HepG2 (cell line): ENCODE measurements at regions not wholly inside any gene's neighbourhood (a gene's known extent, or its start where the extent isn't known, plus 50 kb on each side); places are given as distances from the start of the nearest gene placed in this dataset.
A peak's percentile ranks its signal among the peaks of the same experiment; 100 is the strongest.

Source experiments
- AGO1 ChIP-seq: fragments of 200-400 bp; formaldehyde crosslinking; IDR thresholded peaks from 2 replicates; pipeline ENCODE4 v1.6.1; 2017; ENCODE audit warnings: mild to moderate bottlenecking, low read depth, low read length, moderate library complexity; ENCODE audit not compliant: poor library complexity, severe bottlenecking
- RBFOX2 ChIP-seq: fragments of 200-400 bp; formaldehyde crosslinking; IDR thresholded peaks from 2 replicates; pipeline ENCODE4 v1.6.1; 2017; ENCODE audit warnings: low read depth, mild to moderate bottlenecking, low read length
- SRSF1 ChIP-seq: fragments of 200-400 bp; formaldehyde crosslinking; optimal IDR thresholded peaks from 2 replicates; pipeline ENCODE3; 2017; ENCODE audit warnings: mild to moderate bottlenecking, low read depth, low read length, moderate library complexity
- ZMYM3 ChIP-seq: sonication (generic); formaldehyde crosslinking; IDR thresholded peaks from 2 replicates; pipeline ENCODE4 v1.5.1; 2020; ENCODE audit warnings: mild to moderate bottlenecking, missing genetic modification reagents
- TF ChIP-seq, protein P1 (sequence below): sonication (generic); formaldehyde crosslinking; IDR thresholded peaks from 2 replicates; pipeline ENCODE4 v1.5.0; 2020; ENCODE audit warnings: mild to moderate bottlenecking, missing genetic modification reagents, borderline replicate concordance
- TF ChIP-seq, protein P2 (sequence below): sonication (generic); formaldehyde crosslinking; IDR thresholded peaks from 2 replicates; pipeline ENCODE4 v1.4.0; 2020; ENCODE audit warnings: missing genetic modification reagents; ENCODE audit errors: not compliant biosample characterization
- TF ChIP-seq, protein P3 (sequence below): sonication (generic); formaldehyde crosslinking; IDR thresholded peaks from 2 replicates; pipeline ENCODE4 v1.8.1; 2022; ENCODE audit warnings: low read depth, mild to moderate bottlenecking, missing genetic modification reagents
- TF ChIP-seq, protein P4 (sequence below): sonication (generic); formaldehyde crosslinking; IDR thresholded peaks from 2 replicates; pipeline ENCODE4 v1.4.0; 2020; ENCODE audit warnings: mild to moderate bottlenecking, missing genetic modification reagents
- TF ChIP-seq, protein P5 (sequence below): sonication (generic); formaldehyde crosslinking; IDR thresholded peaks from 2 replicates; pipeline ENCODE4 v1.5.1; 2020; ENCODE audit warnings: mild to moderate bottlenecking, missing genetic modification reagents, borderline replicate concordance
- TF ChIP-seq, protein P6 (sequence below): IDR thresholded peaks from 2 replicates; pipeline ENCODE4 v1.6.1; 2016; ENCODE audit warnings: mild to moderate bottlenecking, missing biosample characterization, missing genetic modification reagents

DNA sequence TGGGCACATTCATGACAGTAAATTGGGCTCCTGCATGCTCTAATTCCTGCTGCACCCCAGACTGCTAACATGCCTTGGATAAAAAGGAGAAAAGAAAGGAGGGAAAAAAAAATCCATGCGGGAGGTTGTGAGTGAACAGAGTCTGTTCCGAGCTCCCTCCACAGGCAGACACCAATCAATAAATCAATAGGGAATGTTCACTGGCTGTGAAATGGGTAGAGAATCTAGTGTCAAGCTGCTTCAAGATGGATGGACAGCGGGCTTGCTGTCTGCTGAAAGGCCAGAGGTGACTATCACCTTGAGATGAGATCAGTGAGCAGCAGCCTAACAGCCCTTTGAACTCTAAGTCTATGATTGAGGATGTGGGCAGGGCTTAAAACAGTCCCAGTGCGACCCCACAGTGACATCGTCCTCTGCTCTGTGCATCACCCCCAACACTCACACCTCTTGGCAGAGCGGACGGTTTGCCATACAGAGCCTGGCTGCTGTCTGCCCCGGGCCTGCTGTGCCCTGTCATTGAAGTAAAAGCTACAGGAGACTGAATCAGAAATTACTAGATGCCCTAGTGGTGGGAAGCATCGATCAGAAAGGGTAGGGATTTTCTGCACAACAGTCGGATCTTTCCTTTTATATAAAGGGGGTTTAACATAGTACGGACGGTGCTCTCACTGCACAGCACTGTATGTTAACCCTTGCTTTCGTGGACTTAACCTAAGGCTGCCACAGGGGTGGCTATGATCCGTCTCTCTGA lies 247.9 kb upstream of the ONECUT1 start (continued):
- TF ChIP-seq, protein P1, sequence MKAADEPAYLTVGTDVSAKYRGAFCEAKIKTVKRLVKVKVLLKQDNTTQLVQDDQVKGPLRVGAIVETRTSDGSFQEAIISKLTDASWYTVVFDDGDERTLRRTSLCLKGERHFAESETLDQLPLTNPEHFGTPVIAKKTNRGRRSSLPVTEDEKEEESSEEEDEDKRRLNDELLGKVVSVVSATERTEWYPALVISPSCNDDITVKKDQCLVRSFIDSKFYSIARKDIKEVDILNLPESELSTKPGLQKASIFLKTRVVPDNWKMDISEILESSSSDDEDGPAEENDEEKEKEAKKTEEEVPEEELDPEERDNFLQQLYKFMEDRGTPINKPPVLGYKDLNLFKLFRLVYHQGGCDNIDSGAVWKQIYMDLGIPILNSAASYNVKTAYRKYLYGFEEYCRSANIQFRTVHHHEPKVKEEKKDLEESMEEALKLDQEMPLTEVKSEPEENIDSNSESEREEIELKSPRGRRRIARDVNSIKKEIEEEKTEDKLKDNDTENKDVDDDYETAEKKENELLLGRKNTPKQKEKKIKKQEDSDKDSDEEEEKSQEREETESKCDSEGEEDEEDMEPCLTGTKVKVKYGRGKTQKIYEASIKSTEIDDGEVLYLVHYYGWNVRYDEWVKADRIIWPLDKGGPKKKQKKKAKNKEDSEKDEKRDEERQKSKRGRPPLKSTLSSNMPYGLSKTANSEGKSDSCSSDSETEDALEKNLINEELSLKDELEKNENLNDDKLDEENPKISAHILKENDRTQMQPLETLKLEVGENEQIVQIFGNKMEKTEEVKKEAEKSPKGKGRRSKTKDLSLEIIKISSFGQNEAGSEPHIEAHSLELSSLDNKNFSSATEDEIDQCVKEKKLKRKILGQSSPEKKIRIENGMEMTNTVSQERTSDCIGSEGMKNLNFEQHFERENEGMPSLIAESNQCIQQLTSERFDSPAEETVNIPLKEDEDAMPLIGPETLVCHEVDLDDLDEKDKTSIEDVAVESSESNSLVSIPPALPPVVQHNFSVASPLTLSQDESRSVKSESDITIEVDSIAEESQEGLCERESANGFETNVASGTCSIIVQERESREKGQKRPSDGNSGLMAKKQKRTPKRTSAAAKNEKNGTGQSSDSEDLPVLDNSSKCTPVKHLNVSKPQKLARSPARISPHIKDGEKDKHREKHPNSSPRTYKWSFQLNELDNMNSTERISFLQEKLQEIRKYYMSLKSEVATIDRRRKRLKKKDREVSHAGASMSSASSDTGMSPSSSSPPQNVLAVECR (CRISPR knock-in tag) = no peak
- TF ChIP-seq, protein P2, sequence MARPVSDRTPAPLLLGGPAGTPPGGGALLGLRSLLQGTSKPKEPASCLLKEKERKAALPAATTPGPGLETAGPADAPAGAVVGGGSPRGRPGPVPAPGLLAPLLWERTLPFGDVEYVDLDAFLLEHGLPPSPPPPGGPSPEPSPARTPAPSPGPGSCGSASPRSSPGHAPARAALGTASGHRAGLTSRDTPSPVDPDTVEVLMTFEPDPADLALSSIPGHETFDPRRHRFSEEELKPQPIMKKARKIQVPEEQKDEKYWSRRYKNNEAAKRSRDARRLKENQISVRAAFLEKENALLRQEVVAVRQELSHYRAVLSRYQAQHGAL (CRISPR knock-in tag) = no peak
- TF ChIP-seq AGO1 = no peak
- TF ChIP-seq ZMYM3 = peak; percentile 91
- TF ChIP-seq, protein P3, sequence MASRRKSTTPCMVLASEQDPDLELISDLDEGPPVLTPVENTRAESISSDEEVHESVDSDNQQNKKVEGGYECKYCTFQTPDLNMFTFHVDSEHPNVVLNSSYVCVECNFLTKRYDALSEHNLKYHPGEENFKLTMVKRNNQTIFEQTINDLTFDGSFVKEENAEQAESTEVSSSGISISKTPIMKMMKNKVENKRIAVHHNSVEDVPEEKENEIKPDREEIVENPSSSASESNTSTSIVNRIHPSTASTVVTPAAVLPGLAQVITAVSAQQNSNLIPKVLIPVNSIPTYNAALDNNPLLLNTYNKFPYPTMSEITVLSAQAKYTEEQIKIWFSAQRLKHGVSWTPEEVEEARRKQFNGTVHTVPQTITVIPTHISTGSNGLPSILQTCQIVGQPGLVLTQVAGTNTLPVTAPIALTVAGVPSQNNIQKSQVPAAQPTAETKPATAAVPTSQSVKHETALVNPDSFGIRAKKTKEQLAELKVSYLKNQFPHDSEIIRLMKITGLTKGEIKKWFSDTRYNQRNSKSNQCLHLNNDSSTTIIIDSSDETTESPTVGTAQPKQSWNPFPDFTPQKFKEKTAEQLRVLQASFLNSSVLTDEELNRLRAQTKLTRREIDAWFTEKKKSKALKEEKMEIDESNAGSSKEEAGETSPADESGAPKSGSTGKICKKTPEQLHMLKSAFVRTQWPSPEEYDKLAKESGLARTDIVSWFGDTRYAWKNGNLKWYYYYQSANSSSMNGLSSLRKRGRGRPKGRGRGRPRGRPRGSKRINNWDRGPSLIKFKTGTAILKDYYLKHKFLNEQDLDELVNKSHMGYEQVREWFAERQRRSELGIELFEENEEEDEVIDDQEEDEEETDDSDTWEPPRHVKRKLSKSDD (CRISPR knock-in tag) = no peak
- no peak for TF ChIP-seq SRSF1
- TF ChIP-seq, protein P4, sequence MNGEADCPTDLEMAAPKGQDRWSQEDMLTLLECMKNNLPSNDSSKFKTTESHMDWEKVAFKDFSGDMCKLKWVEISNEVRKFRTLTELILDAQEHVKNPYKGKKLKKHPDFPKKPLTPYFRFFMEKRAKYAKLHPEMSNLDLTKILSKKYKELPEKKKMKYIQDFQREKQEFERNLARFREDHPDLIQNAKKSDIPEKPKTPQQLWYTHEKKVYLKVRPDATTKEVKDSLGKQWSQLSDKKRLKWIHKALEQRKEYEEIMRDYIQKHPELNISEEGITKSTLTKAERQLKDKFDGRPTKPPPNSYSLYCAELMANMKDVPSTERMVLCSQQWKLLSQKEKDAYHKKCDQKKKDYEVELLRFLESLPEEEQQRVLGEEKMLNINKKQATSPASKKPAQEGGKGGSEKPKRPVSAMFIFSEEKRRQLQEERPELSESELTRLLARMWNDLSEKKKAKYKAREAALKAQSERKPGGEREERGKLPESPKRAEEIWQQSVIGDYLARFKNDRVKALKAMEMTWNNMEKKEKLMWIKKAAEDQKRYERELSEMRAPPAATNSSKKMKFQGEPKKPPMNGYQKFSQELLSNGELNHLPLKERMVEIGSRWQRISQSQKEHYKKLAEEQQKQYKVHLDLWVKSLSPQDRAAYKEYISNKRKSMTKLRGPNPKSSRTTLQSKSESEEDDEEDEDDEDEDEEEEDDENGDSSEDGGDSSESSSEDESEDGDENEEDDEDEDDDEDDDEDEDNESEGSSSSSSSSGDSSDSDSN (CRISPR knock-in tag) = no peak
- TF ChIP-seq RBFOX2 = no peak
- TF ChIP-seq, protein P5, sequence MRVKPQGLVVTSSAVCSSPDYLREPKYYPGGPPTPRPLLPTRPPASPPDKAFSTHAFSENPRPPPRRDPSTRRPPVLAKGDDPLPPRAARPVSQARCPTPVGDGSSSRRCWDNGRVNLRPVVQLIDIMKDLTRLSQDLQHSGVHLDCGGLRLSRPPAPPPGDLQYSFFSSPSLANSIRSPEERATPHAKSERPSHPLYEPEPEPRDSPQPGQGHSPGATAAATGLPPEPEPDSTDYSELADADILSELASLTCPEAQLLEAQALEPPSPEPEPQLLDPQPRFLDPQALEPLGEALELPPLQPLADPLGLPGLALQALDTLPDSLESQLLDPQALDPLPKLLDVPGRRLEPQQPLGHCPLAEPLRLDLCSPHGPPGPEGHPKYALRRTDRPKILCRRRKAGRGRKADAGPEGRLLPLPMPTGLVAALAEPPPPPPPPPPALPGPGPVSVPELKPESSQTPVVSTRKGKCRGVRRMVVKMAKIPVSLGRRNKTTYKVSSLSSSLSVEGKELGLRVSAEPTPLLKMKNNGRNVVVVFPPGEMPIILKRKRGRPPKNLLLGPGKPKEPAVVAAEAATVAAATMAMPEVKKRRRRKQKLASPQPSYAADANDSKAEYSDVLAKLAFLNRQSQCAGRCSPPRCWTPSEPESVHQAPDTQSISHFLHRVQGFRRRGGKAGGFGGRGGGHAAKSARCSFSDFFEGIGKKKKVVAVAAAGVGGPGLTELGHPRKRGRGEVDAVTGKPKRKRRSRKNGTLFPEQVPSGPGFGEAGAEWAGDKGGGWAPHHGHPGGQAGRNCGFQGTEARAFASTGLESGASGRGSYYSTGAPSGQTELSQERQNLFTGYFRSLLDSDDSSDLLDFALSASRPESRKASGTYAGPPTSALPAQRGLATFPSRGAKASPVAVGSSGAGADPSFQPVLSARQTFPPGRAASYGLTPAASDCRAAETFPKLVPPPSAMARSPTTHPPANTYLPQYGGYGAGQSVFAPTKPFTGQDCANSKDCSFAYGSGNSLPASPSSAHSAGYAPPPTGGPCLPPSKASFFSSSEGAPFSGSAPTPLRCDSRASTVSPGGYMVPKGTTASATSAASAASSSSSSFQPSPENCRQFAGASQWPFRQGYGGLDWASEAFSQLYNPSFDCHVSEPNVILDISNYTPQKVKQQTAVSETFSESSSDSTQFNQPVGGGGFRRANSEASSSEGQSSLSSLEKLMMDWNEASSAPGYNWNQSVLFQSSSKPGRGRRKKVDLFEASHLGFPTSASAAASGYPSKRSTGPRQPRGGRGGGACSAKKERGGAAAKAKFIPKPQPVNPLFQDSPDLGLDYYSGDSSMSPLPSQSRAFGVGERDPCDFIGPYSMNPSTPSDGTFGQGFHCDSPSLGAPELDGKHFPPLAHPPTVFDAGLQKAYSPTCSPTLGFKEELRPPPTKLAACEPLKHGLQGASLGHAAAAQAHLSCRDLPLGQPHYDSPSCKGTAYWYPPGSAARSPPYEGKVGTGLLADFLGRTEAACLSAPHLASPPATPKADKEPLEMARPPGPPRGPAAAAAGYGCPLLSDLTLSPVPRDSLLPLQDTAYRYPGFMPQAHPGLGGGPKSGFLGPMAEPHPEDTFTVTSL (CRISPR knock-in tag) = no peak
- TF ChIP-seq, protein P6, sequence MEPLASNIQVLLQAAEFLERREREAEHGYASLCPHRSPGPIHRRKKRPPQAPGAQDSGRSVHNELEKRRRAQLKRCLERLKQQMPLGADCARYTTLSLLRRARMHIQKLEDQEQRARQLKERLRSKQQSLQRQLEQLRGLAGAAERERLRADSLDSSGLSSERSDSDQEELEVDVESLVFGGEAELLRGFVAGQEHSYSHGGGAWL = no peak
